GM21786 (cell line): ENCODE measurements at regions not wholly inside any gene's neighbourhood (a gene's known extent, or its start where the extent isn't known, plus 50 kb on each side); places are given as distances from the start of the nearest gene placed in this dataset.

Experiments
- ATAC-seq: cut with Tn5 transposase; IDR thresholded peaks from one replicate; pipeline ENCODE4 v1.9.1; 2021; ENCODE audit not compliant: unreplicated experiment

- no peak for ATAC-seq
These were observed 60.3 kb downstream of the SEC61B start for GRCh38 chr9:99282406-99282805.

GRCh38 chr9:99285965-99286364 lies 63.9 kb downstream of the SEC61B start:
- no peak for ATAC-seq

GRCh38 chr9:99286536-99286935 lies 64.5 kb downstream of the SEC61B start:
- no peak for ATAC-seq

GRCh38 chr9:99287641-99288040 lies 65.6 kb downstream of the SEC61B start:
- no peak for ATAC-seq

GRCh38 chr9:99288830-99289229 lies 66.7 kb downstream of the SEC61B start:
- ATAC-seq = no peak

GRCh38 chr9:99294850-99295461 lies 72.9 kb downstream of the SEC61B start:
- ATAC-seq = no peak

GRCh38 chr9:99296291-99296951 lies 74.3 kb downstream of the SEC61B start:
- no peak for ATAC-seq

- ATAC-seq = no peak
These were observed 76.5 kb downstream of the SEC61B start for GRCh38 chr9:99298614-99299013.

GRCh38 chr9:99299211-99300102 lies 77.4 kb downstream of the SEC61B start:
- no peak for ATAC-seq

GRCh38 chr9:99300103-99300439 lies 78.0 kb downstream of the SEC61B start:
- ATAC-seq = no peak

GRCh38 chr9:99300603-99301002 lies 78.5 kb downstream of the SEC61B start:
- no peak for ATAC-seq

GRCh38 chr9:99303177-99303576 lies 81.1 kb downstream of the SEC61B start:
- ATAC-seq = no peak

- no peak for ATAC-seq
These were observed 83.0 kb downstream of the SEC61B start for GRCh38 chr9:99305124-99305523.

GRCh38 chr9:99305820-99306811 lies 84.0 kb downstream of the SEC61B start:
- ATAC-seq = no peak

GRCh38 chr9:99307851-99308250 lies 85.8 kb downstream of the SEC61B start:
- no peak for ATAC-seq

GRCh38 chr9:99309141-99309939 lies 87.3 kb downstream of the SEC61B start:
- no peak for ATAC-seq

GRCh38 chr9:99312736-99313135 lies 90.7 kb downstream of the SEC61B start:
- ATAC-seq = no peak

- no peak for ATAC-seq
These were observed 97.0 kb downstream of the SEC61B start for GRCh38 chr9:99319048-99319447.

- no peak for ATAC-seq
These were observed 100.2 kb downstream of the SEC61B start for GRCh38 chr9:99322299-99322698.
